ENCODE measurements at regions not wholly inside any gene's neighbourhood (a gene's known extent, or its start where the extent isn't known, plus 50 kb on each side); places are given as distances from the start of the nearest gene placed in this dataset.
"Not testable (repeated sequence)": the region's sequence is repeated elsewhere in the genome, so short reads cannot be mapped to it uniquely, and the experiment has no call there.

- Histone ChIP-seq H3K36me3 (no peaks in the 10 kb centered on the region), H3K9me3 (no peaks in the 10 kb centered on the region), H3K27ac (no peak overlapping the region), H3K27me3 (no peaks in the 10 kb centered on the region), H3K4me1 (no peaks in the 10 kb centered on the region), H3K4me3 (replicated peaks in 1 of 3) (no peak overlapping the region)
- no peak for DNase-seq
- WGBS, 2 donors: 94 to 96% methylated on average over 2 of the region's 2 CpGs
- no peak for TF ChIP-seq POLR2A (IDR thresholded peaks at IDR 0.05)
- TF ChIP-seq, protein P1, sequence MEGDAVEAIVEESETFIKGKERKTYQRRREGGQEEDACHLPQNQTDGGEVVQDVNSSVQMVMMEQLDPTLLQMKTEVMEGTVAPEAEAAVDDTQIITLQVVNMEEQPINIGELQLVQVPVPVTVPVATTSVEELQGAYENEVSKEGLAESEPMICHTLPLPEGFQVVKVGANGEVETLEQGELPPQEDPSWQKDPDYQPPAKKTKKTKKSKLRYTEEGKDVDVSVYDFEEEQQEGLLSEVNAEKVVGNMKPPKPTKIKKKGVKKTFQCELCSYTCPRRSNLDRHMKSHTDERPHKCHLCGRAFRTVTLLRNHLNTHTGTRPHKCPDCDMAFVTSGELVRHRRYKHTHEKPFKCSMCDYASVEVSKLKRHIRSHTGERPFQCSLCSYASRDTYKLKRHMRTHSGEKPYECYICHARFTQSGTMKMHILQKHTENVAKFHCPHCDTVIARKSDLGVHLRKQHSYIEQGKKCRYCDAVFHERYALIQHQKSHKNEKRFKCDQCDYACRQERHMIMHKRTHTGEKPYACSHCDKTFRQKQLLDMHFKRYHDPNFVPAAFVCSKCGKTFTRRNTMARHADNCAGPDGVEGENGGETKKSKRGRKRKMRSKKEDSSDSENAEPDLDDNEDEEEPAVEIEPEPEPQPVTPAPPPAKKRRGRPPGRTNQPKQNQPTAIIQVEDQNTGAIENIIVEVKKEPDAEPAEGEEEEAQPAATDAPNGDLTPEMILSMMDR (IDR thresholded peaks at IDR 0.05): no peak
- intact Hi-C loops (cut with DNase I): no loop called here
Measured at GRCh38 chr2:8558956-8559355, 122.9 kb upstream of the ID2 start.

- TF ChIP-seq, protein P1 (IDR thresholded peaks at IDR 0.05): no peak
- no peak for TF ChIP-seq POLR2A (IDR thresholded peaks at IDR 0.05)
- H3K4me1 ChIP-seq: no peaks in the 10 kb centered on the region
- no peaks in the 10 kb centered on the region for H3K27me3 ChIP-seq
- no peaks in the 10 kb centered on the region for H3K9me3 ChIP-seq
- intact Hi-C loops (cut with DNase I): no loop called here
- DNase-seq: no peak
- 93 to 94% methylated on average over 1 of the region's 1 CpG for WGBS, 2 donors
- H3K36me3 ChIP-seq: no peaks in the 10 kb centered on the region
- H3K4me3 ChIP-seq (replicated peaks in 1 of 3): no peak overlapping the region
- H3K27ac ChIP-seq: no peak overlapping the region
Measured at GRCh38 chr2:8559805-8560204, 122.1 kb upstream of the ID2 start.

DNA sequence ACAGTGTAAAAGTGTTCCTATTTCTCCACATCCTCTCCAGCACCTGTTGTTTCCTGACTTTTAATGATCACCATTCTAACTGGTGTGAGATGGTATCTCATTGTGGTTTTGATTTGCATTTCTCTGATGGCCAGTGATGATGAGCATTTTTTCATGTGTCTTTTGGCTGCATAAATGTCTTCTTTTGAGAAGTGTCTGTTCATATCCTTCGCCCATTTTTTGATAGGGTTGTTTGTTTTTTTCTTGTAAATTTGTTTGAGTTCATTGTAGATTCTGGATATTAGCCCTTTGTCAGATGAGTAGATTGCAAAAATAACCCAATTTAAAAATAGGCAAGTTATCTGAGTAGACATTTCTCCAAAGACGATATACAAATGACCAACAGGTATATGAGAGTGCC, 120.2 kb upstream of the ID2 start:
- H3K4me3 ChIP-seq (replicated peaks in 1 of 3): not testable (repeated sequence)
- 93 to 95% methylated on average over 2 of the region's 2 CpGs for WGBS, 2 donors

DNA sequence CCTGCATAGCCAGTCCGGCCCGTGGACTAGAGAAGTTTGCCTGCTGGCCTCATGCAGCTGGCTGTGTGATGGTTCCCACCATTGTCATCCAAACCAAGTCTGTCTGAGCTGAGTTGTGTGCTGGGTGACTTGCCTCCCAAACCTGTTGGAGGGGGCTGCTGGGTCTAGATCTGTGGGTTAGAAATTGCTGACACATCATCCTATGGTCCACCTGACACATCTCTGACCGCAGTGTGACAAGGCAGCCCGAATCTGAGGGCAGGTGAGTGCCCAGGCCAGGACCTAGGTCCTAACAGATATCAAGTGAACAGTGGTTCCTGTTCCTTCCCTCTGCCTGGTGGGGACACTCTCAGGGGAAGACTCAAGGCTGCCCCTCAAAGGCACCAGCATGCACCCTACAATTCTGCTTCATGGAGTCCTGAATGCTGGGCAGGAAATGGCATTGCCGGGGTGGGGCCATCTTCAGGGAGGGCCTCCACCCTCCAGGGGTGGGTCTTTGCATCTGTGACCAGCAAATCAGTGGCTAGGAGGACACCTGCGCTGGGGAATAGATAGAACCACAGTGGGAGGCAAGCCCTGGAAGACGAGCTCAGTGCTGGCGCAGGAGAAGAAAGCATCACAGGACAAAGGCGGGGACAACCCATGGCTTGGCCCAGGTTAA, 117.9 kb upstream of the ID2 start:
- 95 to 98% methylated on average over 8 to 9 of the region's 9 CpGs for WGBS, 2 donors
- Histone ChIP-seq H3K27me3 (no peaks in the 10 kb centered on the region), H3K4me3 (replicated peaks in 1 of 3) (no peak overlapping the region), H3K27ac (no peak overlapping the region), H3K9me3 (no peaks in the 10 kb centered on the region), H3K4me1 (peaks cover 16 to 24% of the 10 kb centered on the region in 2 donors), H3K36me3 (no peaks in the 10 kb centered on the region)
- intact Hi-C loops (cut with DNase I): no loop called here
- TF ChIP-seq POLR2A (IDR thresholded peaks at IDR 0.05): no peak
- TF ChIP-seq, protein P1 (IDR thresholded peaks at IDR 0.05): no peak
- DNase-seq: no peak

More for the DNA sequence above, 120.2 kb upstream of the ID2 start:
- H3K27ac ChIP-seq; H3K36me3 ChIP-seq; DNase-seq; H3K27me3 ChIP-seq; H3K4me1 ChIP-seq; intact Hi-C loops (cut with DNase I); H3K9me3 ChIP-seq: not testable (repeated sequence)

DNA sequence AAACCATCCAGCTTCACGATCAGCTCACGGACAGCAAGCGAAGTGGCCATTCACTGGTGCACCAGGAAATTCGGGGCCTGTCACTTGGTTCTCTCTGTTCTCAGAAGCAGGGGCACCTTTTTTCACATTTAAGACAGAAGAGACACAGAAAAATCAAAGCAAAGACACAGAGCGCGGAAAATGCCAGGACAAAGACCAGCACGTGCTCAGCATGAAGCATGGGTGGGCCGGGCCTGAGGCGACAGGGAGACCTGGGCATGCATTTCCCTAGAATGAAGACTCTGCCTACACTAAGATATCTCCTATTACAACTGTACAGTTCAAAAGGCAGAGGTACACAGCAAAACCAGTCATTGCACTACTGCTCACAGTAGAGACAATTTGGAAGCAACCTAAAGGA, 117.4 kb upstream of the ID2 start:
- no peak overlapping the region for H3K27ac ChIP-seq
- no peaks in the 10 kb centered on the region for H3K9me3 ChIP-seq
- H3K4me3 ChIP-seq (replicated peaks in 1 of 3): no peak overlapping the region
- H3K4me1 ChIP-seq: peaks cover 22 to 29% of the 10 kb centered on the region in 2 donors
- H3K27me3 ChIP-seq: no peaks in the 10 kb centered on the region
- no peak for DNase-seq
- WGBS, 2 donors: 97 to 98% methylated on average over 9 of the region's 9 CpGs
- H3K36me3 ChIP-seq: no peaks in the 10 kb centered on the region
- TF ChIP-seq POLR2A (IDR thresholded peaks at IDR 0.05): no peak
- TF ChIP-seq, protein P1 (IDR thresholded peaks at IDR 0.05): no peak
- intact Hi-C loops (cut with DNase I): no loop called here
